AG10803 (cell line): ENCODE measurements at regions not wholly inside any gene's neighbourhood (a gene's known extent, or its start where the extent isn't known, plus 50 kb on each side); places are given as distances from the start of the nearest gene placed in this dataset.

Experiments
- DNase-seq: peaks from one replicate; pipeline ENCODE4 v3.0.0; 2010; ENCODE audit warnings: low read depth
- H3K4me3 ChIP-seq: 2 replicates; pipeline ENCODE4 v1.5.1; 2011; ENCODE audit warnings: mild to moderate bottlenecking, low read length, control low read depth
- CTCF ChIP-seq: conservative IDR thresholded peaks from 2 replicates; pipeline ENCODE4 v1.5.1; 2011; ENCODE audit warnings: mild to moderate bottlenecking, low read length, control low read depth, inconsistent platforms

GRCh38 chr19:31819837-31820236 lies 470.6 kb upstream of the TSHZ3 start:
- TF ChIP-seq CTCF, result no peak
- DNase-seq, result no peak
- H3K4me3 ChIP-seq, result no peak overlapping the region

DNA sequence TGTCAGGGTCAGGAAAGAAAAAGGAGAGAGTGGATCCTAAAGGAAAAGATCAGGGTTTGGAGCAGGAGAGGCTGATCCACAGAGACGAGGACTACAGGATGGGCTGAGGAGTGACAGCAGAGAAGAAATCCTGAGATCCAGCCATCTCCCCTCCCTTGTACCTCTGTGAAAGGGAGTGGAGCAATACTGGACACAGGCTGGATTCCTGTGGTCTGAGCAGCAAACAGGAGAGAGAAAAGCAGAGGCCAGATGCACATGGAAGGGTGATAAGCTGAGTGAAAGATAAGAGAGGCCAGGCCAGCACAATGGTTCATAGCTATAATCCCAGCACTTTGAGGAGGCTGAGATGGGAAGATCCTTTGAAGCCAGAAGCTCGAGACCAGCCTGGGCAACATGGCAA lies 472.1 kb upstream of the TSHZ3 start:
- TF ChIP-seq CTCF, result no peak
- no peak for DNase-seq

GRCh38 chr19:31825134-31826094 lies 476.2 kb upstream of the TSHZ3 start:
- DNase-seq, result no peak
- no peak overlapping the region for H3K4me3 ChIP-seq
- no peak for TF ChIP-seq CTCF

More for the DNA sequence above, 472.1 kb upstream of the TSHZ3 start:
- no peak overlapping the region for H3K4me3 ChIP-seq

DNA sequence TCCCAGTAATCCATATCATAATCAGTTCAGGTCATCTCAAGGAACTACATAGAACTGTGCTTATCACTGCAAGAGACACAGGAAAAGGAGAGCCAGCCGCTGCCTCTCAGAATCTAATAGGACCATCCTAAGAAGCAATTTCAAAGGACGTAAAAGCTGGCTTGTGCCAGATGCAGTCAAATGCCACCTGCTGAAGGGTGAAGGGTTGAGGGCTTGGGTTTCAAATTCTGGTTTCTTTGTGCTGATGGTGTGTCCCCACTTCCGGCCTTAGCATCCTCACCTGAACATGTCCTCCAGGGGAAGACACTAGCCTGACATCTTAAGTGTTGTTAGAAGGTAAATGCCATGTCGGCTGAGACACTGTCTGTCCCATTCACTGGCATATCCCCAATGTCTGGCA lies 477.1 kb upstream of the TSHZ3 start:
- TF ChIP-seq CTCF, result no peak
- no peak overlapping the region for H3K4me3 ChIP-seq
- no peak for DNase-seq

GRCh38 chr19:31831421-31832175 lies 482.4 kb upstream of the TSHZ3 start:
- H3K4me3 ChIP-seq, result no peak overlapping the region
- no peak for DNase-seq
- TF ChIP-seq CTCF, result no peak

GRCh38 chr19:31832176-31832548 lies 482.9 kb upstream of the TSHZ3 start:
- H3K4me3 ChIP-seq, result no peak overlapping the region
- DNase-seq, result no peak
- no peak for TF ChIP-seq CTCF

DNA sequence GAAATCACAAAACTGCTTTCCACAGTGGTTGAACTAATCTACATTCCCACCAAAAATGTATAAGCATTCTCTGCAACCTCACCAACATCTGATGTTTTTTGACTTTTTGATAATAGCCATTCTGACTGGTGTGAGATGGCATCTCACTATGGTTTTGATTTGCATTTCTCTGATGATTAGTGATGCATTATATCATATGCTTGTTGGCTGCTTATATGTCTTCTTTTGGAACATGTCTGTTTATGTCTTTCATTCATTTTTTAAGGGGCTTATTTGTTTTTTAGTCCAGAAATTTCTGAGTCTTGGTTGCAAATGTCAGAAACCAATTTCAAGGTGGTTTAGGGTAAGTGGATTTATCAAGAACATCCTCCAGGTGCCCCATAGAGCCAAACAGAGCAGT lies 484.8 kb upstream of the TSHZ3 start:
- DNase-seq, result no peak
- H3K4me3 ChIP-seq, result no peak overlapping the region
- TF ChIP-seq CTCF, result no peak
